ENCODE measurements at regions not wholly inside any gene's neighbourhood (a gene's known extent, or its start where the extent isn't known, plus 50 kb on each side); places are given as distances from the start of the nearest gene placed in this dataset.

GRCh38 chr10:107924458-107924857 is 760.0 kb upstream of the SORCS1 start:
- no peak for TF ChIP-seq POLR2AphosphoS5 (IDR thresholded peaks at IDR 0.05; ENCODE audit: borderline replicate concordance, low read depth, low read length)
- TF ChIP-seq EZH2 (IDR thresholded peaks at IDR 0.05), result no peak
- TF ChIP-seq FOXP2 (optimal IDR thresholded peaks at IDR 0.05; ENCODE audit: control extremely low read depth, extremely low read length, insufficient read depth), result no peak

Data from SK-N-MC (cell line).